PC-9 (cell line): ENCODE measurements at regions not wholly inside any gene's neighbourhood (a gene's known extent, or its start where the extent isn't known, plus 50 kb on each side); places are given as distances from the start of the nearest gene placed in this dataset.

Experiments used
- BruUV-seq: library from RNA; stranded (reverse); fragments of 400-500 nt; replicated peaks from 2 replicates; lab custom pipeline; 2021; lab: Mats Ljungman, UMichigan
- CTCF ChIA-PET: fragments of 300-600 bp; sonication (Branson Sonifier 250); formaldehyde crosslinking; loops from one replicate; lab custom pipeline; 2022; ENCODE audit warnings: antibody characterized with exemption; lab: Charles Lee
- POLR2A ChIA-PET: fragments of 300-600 bp; sonication (Branson Sonifier 250); formaldehyde crosslinking; loops from one replicate; lab custom pipeline; 2022; ENCODE audit warnings: antibody characterized with exemption; ENCODE audit not compliant: unreplicated experiment; lab: Charles Lee
- DNase-seq, 2 experiments: peaks; one replicate each; pipeline versions ENCODE4 v3.0.0 to v3.0.0-alpha.2; 2015 to 2022; ENCODE audit warnings: mixed read lengths in 1 of 2
- H2AFZ ChIP-seq: fragments of 200-600 bp; sonication (generic); 2 replicates; pipeline ENCODE4 v1.8.1; 2017; ENCODE audit warnings: antibody characterized with exemption
- H3F3A ChIP-seq: fragments of 200-600 bp; sonication (generic); 2 replicates; pipeline ENCODE4 v1.8.1; 2017; ENCODE audit warnings: antibody characterized with exemption, mild to moderate bottlenecking, low read depth; ENCODE audit not compliant: insufficient read depth
- H3K27ac ChIP-seq: fragments of 200-600 bp; sonication (generic); 2 replicates; pipeline ENCODE4 v1.6.1; 2016; ENCODE audit warnings: mixed run types
- H3K27me3 ChIP-seq: fragments of 200-600 bp; sonication (generic); 2 replicates; pipeline ENCODE4 v1.6.1; 2016; ENCODE audit warnings: low read depth, mixed run types; ENCODE audit not compliant: insufficient read depth
- H3K36me3 ChIP-seq: fragments of 200-600 bp; sonication (generic); 2 replicates; pipeline ENCODE4 v1.6.1; 2016; ENCODE audit warnings: low read depth, mixed run types
- H3K4me1 ChIP-seq: fragments of 200-600 bp; sonication (generic); replicated peaks from 2 replicates; pipeline ENCODE4 v1.6.1; 2016; ENCODE audit warnings: mixed run types; ENCODE audit not compliant: insufficient read depth
- H3K4me2 ChIP-seq: fragments of 200-600 bp; sonication (generic); 2 replicates; pipeline ENCODE4 v1.6.1; 2017; ENCODE audit warnings: mixed run types
- H3K4me3 ChIP-seq: fragments of 200-600 bp; sonication (generic); 2 replicates; pipeline ENCODE4 v1.6.1; 2016; ENCODE audit warnings: mixed run types
- H3K79me2 ChIP-seq: fragments of 200-600 bp; sonication (generic); 2 replicates; pipeline ENCODE4 v1.6.1; 2017; ENCODE audit warnings: low read depth, mixed run types
- H3K9me2 ChIP-seq: fragments of 200-600 bp; sonication (generic); 2 replicates; pipeline ENCODE4 v1.8.1; 2017; ENCODE audit warnings: mild to moderate bottlenecking; ENCODE audit not compliant: insufficient read depth
- H3K9me3 ChIP-seq: fragments of 200-600 bp; sonication (generic); 2 replicates; pipeline ENCODE4 v1.8.1; 2016; ENCODE audit warnings: low read depth; ENCODE audit not compliant: insufficient read depth
- H4K20me1 ChIP-seq: fragments of 200-600 bp; sonication (generic); 2 replicates; pipeline ENCODE4 v1.8.1; 2017; ENCODE audit not compliant: insufficient read depth
- CTCF ChIP-seq: fragments of 200-600 bp; sonication (generic); conservative IDR thresholded peaks from 2 replicates; pipeline ENCODE4 v1.6.1; 2017; ENCODE audit warnings: mixed run types, antibody characterized with exemption, mild to moderate bottlenecking, moderate library complexity
- EZH2 ChIP-seq: fragments of 200-600 bp; sonication (generic); IDR thresholded peaks from 2 replicates; pipeline ENCODE4 v1.8.0; 2017; ENCODE audit warnings: antibody characterized with exemption, low read depth
- intact Hi-C: fragments of 100-400 bp; cut with micrococcal nuclease; formaldehyde crosslinking; loops from one replicate; pipeline ENCODE4 v1.10.0; 2022; ENCODE audit not compliant: unreplicated experiment

GRCh38 chr13:108566413-108567170 lies 62.8 kb upstream of the MYO16 start:
- TF ChIP-seq CTCF (no peak), EZH2 (no peak)
- no peak for DNase-seq

GRCh38 chr13:108572782-108573211 lies 56.6 kb upstream of the MYO16 start:
- H2AFZ ChIP-seq, result no peak overlapping the region
- H3K9me3 ChIP-seq, result 0 out of 2 replicates have a peak, but pooled peaks cover 2% of the 10 kb centered on the region
- no peak overlapping the region for H3K4me3 ChIP-seq
- CTCF ChIA-PET, result no interaction called here
- no peaks in the 10 kb centered on the region for H3K79me2 ChIP-seq
- BruUV-seq, result no TSS peak
- H3F3A ChIP-seq, result no peaks in the 10 kb centered on the region
- DNase-seq, result no peak
- H3K4me2 ChIP-seq, result no peak overlapping the region
- no peaks in the 10 kb centered on the region for H3K4me1 ChIP-seq
- H3K9me2 ChIP-seq, result no peaks in the 10 kb centered on the region
- no peaks in the 10 kb centered on the region for H4K20me1 ChIP-seq
- TF ChIP-seq CTCF (no peak), EZH2 (no peak)
- POLR2A ChIA-PET, result no interaction called here
- intact Hi-C loops, result no loop called here
- H3K36me3 ChIP-seq, result no peaks in the 10 kb centered on the region
- H3K27me3 ChIP-seq, result peaks cover 50% of the 10 kb centered on the region
- H3K27ac ChIP-seq, result no peak overlapping the region

More at GRCh38 chr13:108566413-108567170, 62.8 kb upstream of the MYO16 start:
- H3K9me3 ChIP-seq, result 0 out of 2 replicates have a peak, but pooled peaks cover 2% of the 10 kb centered on the region
- H3K4me1 ChIP-seq, result no peaks in the 10 kb centered on the region
- no peak overlapping the region for H3K27ac ChIP-seq
- intact Hi-C loops, result no loop called here
- H3K4me3 ChIP-seq, result no peak overlapping the region
- BruUV-seq, result no TSS peak
- CTCF ChIA-PET, result no interaction called here
- no peaks in the 10 kb centered on the region for H3K79me2 ChIP-seq
- peaks cover 38% of the 10 kb centered on the region for H3K27me3 ChIP-seq
- H3K9me2 ChIP-seq, result no peaks in the 10 kb centered on the region
- no peak overlapping the region for H2AFZ ChIP-seq
- H3K4me2 ChIP-seq, result no peak overlapping the region
- no peaks in the 10 kb centered on the region for H4K20me1 ChIP-seq
- H3F3A ChIP-seq, result no peaks in the 10 kb centered on the region
- POLR2A ChIA-PET, result no interaction called here
- no peaks in the 10 kb centered on the region for H3K36me3 ChIP-seq

- Histone ChIP-seq H2AFZ (no peak overlapping the region), H3K4me3 (no peak overlapping the region), H3K4me2 (no peak overlapping the region), H3K9me2 (no peaks in the 10 kb centered on the region), H3K79me2 (no peaks in the 10 kb centered on the region), H4K20me1 (no peaks in the 10 kb centered on the region), H3K27me3 (peaks cover 51% of the 10 kb centered on the region), H3F3A (no peaks in the 10 kb centered on the region), H3K27ac (no peak overlapping the region), H3K9me3 (0 out of 2 replicates have a peak, but pooled peaks cover 2% of the 10 kb centered on the region), H3K4me1 (no peaks in the 10 kb centered on the region), H3K36me3 (no peaks in the 10 kb centered on the region)
- no peak for TF ChIP-seq EZH2
- no peak for TF ChIP-seq CTCF
- BruUV-seq, result no TSS peak
- POLR2A ChIA-PET, result no interaction called here
- CTCF ChIA-PET, result no interaction called here
- no peak for DNase-seq
- intact Hi-C loops, result no loop called here
These were observed 56.0 kb upstream of the MYO16 start for GRCh38 chr13:108573455-108573854.
